Mesenchymal stem cell (in vitro differentiated cells and primary cell): ENCODE measurements at regions not wholly inside any gene's neighbourhood (a gene's known extent, or its start where the extent isn't known, plus 50 kb on each side); places are given as distances from the start of the nearest gene placed in this dataset.

Experiments
- DNase-seq: peaks from one replicate; pipeline ENCODE4 v3.0.0-alpha.2; 2013
- H2AFZ ChIP-seq: one replicate; pipeline ENCODE4 v1.6.1; 2013; ENCODE audit warnings: low read depth, mild to moderate bottlenecking, control low read depth, inconsistent platforms, low read length, moderate library complexity
- H2AK5ac ChIP-seq: 2 replicates; pipeline ENCODE4 v1.6.1; 2013; ENCODE audit warnings: low read length, moderate library complexity, mild to moderate bottlenecking, inconsistent platforms; ENCODE audit not compliant: severe bottlenecking
- H2BK120ac ChIP-seq: one replicate; pipeline ENCODE4 v1.6.1; 2013; ENCODE audit warnings: low read depth, mild to moderate bottlenecking, inconsistent platforms, low read length, moderate library complexity
- H2BK12ac ChIP-seq, 2 experiments: one replicate each; pipeline ENCODE4 v1.6.1; 2013; ENCODE audit warnings: inconsistent platforms in 2 of 2, low read length in 2 of 2, mild to moderate bottlenecking in 2 of 2, moderate library complexity in 2 of 2, control low read depth in 1 of 2
- H2BK15ac ChIP-seq: one replicate; pipeline ENCODE4 v1.6.1; 2013; ENCODE audit warnings: mild to moderate bottlenecking, low read depth, inconsistent platforms; ENCODE audit not compliant: poor library complexity, severe bottlenecking
- H2BK5ac ChIP-seq: 2 replicates; pipeline ENCODE4 v1.6.1; 2013; ENCODE audit warnings: low read depth, mild to moderate bottlenecking, low read length, control low read depth, inconsistent platforms; ENCODE audit not compliant: poor library complexity, severe bottlenecking
- H3K14ac ChIP-seq, 2 experiments: one replicate each; pipeline ENCODE4 v1.6.1; 2013; ENCODE audit warnings: inconsistent platforms in 2 of 2, low read length in 2 of 2, control low read depth in 1 of 2, mild to moderate bottlenecking in 1 of 2, moderate library complexity in 1 of 2
- H3K18ac ChIP-seq, 2 experiments: one replicate each; pipeline ENCODE4 v1.6.1; 2013; ENCODE audit warnings: inconsistent platforms in 2 of 2, low read length in 2 of 2, control low read depth in 1 of 2, low read depth in 1 of 2, mild to moderate bottlenecking in 1 of 2
- H3K23ac ChIP-seq, 2 experiments: one replicate each; pipeline ENCODE4 v1.6.1; 2013; ENCODE audit warnings: inconsistent platforms in 2 of 2, low read length in 2 of 2, mild to moderate bottlenecking in 2 of 2, moderate library complexity in 2 of 2, control low read depth in 1 of 2
- H3K27ac ChIP-seq: 2 replicates; pipeline ENCODE4 v1.5.1; 2013; ENCODE audit warnings: mild to moderate bottlenecking, moderate library complexity, low read length, control low read depth, inconsistent platforms; ENCODE audit not compliant: poor library complexity, severe bottlenecking
- H3K27me3 ChIP-seq, 2 experiments: 2 replicates each; pipeline versions ENCODE4 v1.6.1 to v1.7.0; 2013; ENCODE audit warnings: low read length in 2 of 2, mild to moderate bottlenecking in 2 of 2, moderate library complexity in 2 of 2, control low read depth in 1 of 2, inconsistent platforms in 1 of 2; ENCODE audit not compliant: control insufficient read depth in 1 of 2, insufficient read depth in 1 of 2
- H3K36me3 ChIP-seq, 2 experiments: 2 replicates each; pipeline versions ENCODE4 v1.6.1 to v1.7.0; 2013; ENCODE audit warnings: low read length in 2 of 2, control low read depth in 1 of 2, inconsistent platforms in 1 of 2, low read depth in 1 of 2, mild to moderate bottlenecking in 1 of 2; ENCODE audit not compliant: insufficient read depth in 2 of 2, control insufficient read depth in 1 of 2
- H3K4ac ChIP-seq, 2 experiments: one replicate each; pipeline ENCODE4 v1.6.1; 2013; ENCODE audit warnings: inconsistent platforms in 2 of 2, low read length in 2 of 2, mild to moderate bottlenecking in 2 of 2, moderate library complexity in 2 of 2, control low read depth in 1 of 2, low read depth in 1 of 2
- H3K4me1 ChIP-seq: 2 replicates; pipeline ENCODE4 v1.6.1; 2013; ENCODE audit warnings: low read depth, low read length, control low read depth; ENCODE audit not compliant: control insufficient read depth, insufficient read depth
- H3K4me2 ChIP-seq: 2 replicates; pipeline ENCODE4 v1.6.1; 2013; ENCODE audit warnings: low read length, mild to moderate bottlenecking, inconsistent platforms; ENCODE audit not compliant: poor library complexity, severe bottlenecking
- H3K4me3 ChIP-seq, 2 experiments: 2 replicates each; pipeline versions ENCODE4 v1.5.1 to v1.7.0; 2013; ENCODE audit warnings: low read length in 2 of 2, mild to moderate bottlenecking in 2 of 2, control low read depth in 1 of 2, low read depth in 1 of 2; ENCODE audit not compliant: insufficient read depth in 1 of 2
- H3K79me1 ChIP-seq: replicated peaks from 2 replicates; pipeline ENCODE4 v1.6.1; 2013; ENCODE audit warnings: mild to moderate bottlenecking, control low read depth, low read length, inconsistent platforms; ENCODE audit not compliant: poor library complexity, severe bottlenecking
- H3K9ac ChIP-seq: 2 replicates; pipeline ENCODE4 v1.7.0; 2013; ENCODE audit warnings: mild to moderate bottlenecking, low read length, moderate library complexity
- H3K9me3 ChIP-seq: 2 replicates; pipeline ENCODE4 v1.7.0; 2013; ENCODE audit warnings: mild to moderate bottlenecking, low read length; ENCODE audit not compliant: control insufficient read depth
- H4K8ac ChIP-seq: one replicate; pipeline ENCODE4 v1.6.1; 2013; ENCODE audit warnings: inconsistent platforms, mild to moderate bottlenecking, low read length, moderate library complexity
- H4K91ac ChIP-seq: one replicate; pipeline ENCODE4 v1.6.1; 2013; ENCODE audit warnings: mild to moderate bottlenecking, low read length, inconsistent platforms
- WGBS: methylation state at CpG from one replicate; pipeline ENCODE4 v1.1.7; 2013; ENCODE audit warnings: mixed read lengths; 5-methylcytosine and 5-hydroxymethylcytosine counted together

DNA sequence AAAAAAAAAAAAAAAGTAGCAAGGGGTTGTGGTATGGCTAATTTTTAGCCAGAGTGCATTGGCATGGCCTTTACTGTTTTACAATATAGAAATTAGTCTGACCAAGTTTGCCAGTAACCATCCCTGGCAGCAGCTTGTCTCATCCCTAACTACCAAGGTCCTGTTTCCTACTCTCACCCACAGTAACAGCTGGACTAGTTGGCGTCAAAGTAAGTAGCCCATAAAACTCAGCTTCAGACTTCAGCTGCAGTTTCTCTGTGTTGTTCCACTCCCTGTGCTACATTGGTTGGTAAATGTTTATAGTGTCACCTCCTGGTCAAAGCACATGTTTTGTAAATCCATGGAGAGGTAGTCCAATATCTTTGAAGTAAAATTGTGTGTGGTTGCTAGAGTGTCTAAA, 691.3 kb downstream of the ZPLD1 start:
- no peak overlapping the region for H2BK12ac ChIP-seq
- DNase-seq, result no peak
- no peak overlapping the region for H2BK5ac ChIP-seq
- H2AK5ac ChIP-seq, result no peak overlapping the region
- no peak overlapping the region for H3K4ac ChIP-seq
- no peak overlapping the region for H3K4me3 ChIP-seq
- no peak overlapping the region for H3K14ac ChIP-seq
- no peak overlapping the region for H3K9ac ChIP-seq
- H4K91ac ChIP-seq, result no peak overlapping the region
- H3K4me1 ChIP-seq, result no peaks in the 10 kb centered on the region
- H4K8ac ChIP-seq, result no peak overlapping the region
- H2AFZ ChIP-seq, result no peak overlapping the region
- H3K27ac ChIP-seq, result peak overlapping the region; percentile 57
- no peak overlapping the region for H3K23ac ChIP-seq
- H3K4me2 ChIP-seq, result no peak overlapping the region
- no peak overlapping the region for H3K18ac ChIP-seq
- H3K79me1 ChIP-seq, result no peaks in the 10 kb centered on the region
- no peaks in the 10 kb centered on the region for H3K36me3 ChIP-seq
- no peaks in the 10 kb centered on the region for H3K27me3 ChIP-seq
- H2BK15ac ChIP-seq, result no peak overlapping the region
- WGBS, result no CpG with 5 or more reads among the region's 1 CpG
- no peaks in the 10 kb centered on the region for H3K9me3 ChIP-seq
- no peak overlapping the region for H2BK120ac ChIP-seq

DNA sequence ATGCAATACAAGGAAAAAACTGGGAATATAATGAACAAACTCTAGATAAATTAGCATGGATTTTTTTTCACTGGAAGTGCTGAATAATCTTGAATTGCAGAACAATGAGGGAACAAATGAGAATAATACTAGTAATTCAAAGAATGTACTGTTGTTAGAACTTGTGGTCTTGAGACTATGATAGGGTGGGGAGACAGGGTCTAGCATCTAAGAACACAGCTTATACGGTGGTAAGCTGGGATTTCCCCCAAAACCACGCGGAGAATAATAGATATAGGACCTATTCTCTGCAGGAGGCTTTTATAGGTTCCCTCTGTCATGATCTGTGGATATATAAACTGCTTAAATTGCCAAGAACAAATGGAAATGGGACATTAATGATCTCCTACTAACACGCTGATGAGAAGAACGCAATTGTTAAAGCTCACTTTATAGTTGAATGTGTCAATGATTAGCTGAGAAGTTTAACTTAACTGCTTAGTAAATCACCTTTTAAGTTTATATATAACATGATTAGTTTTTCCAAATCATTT, 692.3 kb downstream of the ZPLD1 start:
- no peak overlapping the region for H3K4ac ChIP-seq
- H3K4me3 ChIP-seq, result no peak overlapping the region
- DNase-seq, result no peak
- 100% methylated on average over 1 of the region's 5 CpGs for WGBS
- no peaks in the 10 kb centered on the region for H3K27me3 ChIP-seq
- no peak overlapping the region for H2BK15ac ChIP-seq
- H3K36me3 ChIP-seq, result no peaks in the 10 kb centered on the region
- H3K14ac ChIP-seq, result no peak overlapping the region
- no peak overlapping the region for H2AFZ ChIP-seq
- no peak overlapping the region for H3K9ac ChIP-seq
- no peak overlapping the region for H2BK12ac ChIP-seq
- H3K9me3 ChIP-seq, result no peaks in the 10 kb centered on the region
- H3K23ac ChIP-seq, result no peak overlapping the region
- H3K79me1 ChIP-seq, result no peaks in the 10 kb centered on the region
- no peak overlapping the region for H2AK5ac ChIP-seq
- no peak overlapping the region for H3K4me2 ChIP-seq
- H3K27ac ChIP-seq, result peak overlapping the region; percentile 87
- H4K91ac ChIP-seq, result no peak overlapping the region
- no peaks in the 10 kb centered on the region for H3K4me1 ChIP-seq
- H3K18ac ChIP-seq, result no peak overlapping the region
- H2BK120ac ChIP-seq, result no peak overlapping the region
- no peak overlapping the region for H4K8ac ChIP-seq
- H2BK5ac ChIP-seq, result no peak overlapping the region

DNA sequence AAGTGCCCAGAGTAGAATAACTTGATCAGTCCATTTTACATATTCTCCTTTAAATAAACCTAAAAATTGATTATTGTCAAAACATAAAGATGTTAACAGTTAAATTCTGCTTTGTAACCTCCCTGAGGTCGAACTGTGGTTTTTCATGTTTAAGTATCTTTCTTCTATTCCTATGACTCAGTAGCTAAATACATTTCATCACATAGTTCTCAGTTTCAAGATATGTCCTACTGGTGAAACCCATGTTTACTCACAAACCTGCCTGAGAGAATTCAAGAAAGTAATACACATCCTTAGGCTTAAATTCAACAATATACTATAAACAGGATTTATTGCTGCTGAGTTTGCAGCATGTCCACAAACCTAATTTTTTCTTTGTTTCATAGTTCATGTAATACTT, 692.9 kb downstream of the ZPLD1 start:
- H3K18ac ChIP-seq, result no peak overlapping the region
- H3K23ac ChIP-seq, result no peak overlapping the region
- no peak overlapping the region for H4K91ac ChIP-seq
- no peak overlapping the region for H2AFZ ChIP-seq
- WGBS, result 40% methylated on average over 1 of the region's 1 CpG
- H2AK5ac ChIP-seq, result no peak overlapping the region
- H2BK120ac ChIP-seq, result no peak overlapping the region
- no peak overlapping the region for H2BK15ac ChIP-seq
- H3K4me1 ChIP-seq, result no peaks in the 10 kb centered on the region
- no peak overlapping the region for H2BK5ac ChIP-seq
- no peak for DNase-seq
- H4K8ac ChIP-seq, result no peak overlapping the region
- no peaks in the 10 kb centered on the region for H3K36me3 ChIP-seq
- no peaks in the 10 kb centered on the region for H3K79me1 ChIP-seq
- no peak overlapping the region for H3K4me3 ChIP-seq
- no peak overlapping the region for H3K14ac ChIP-seq
- H3K9me3 ChIP-seq, result no peaks in the 10 kb centered on the region
- no peak overlapping the region for H3K4ac ChIP-seq
- no peak overlapping the region for H2BK12ac ChIP-seq
- no peaks in the 10 kb centered on the region for H3K27me3 ChIP-seq
- no peak overlapping the region for H3K27ac ChIP-seq
- no peak overlapping the region for H3K9ac ChIP-seq
- H3K4me2 ChIP-seq, result no peak overlapping the region

DNA sequence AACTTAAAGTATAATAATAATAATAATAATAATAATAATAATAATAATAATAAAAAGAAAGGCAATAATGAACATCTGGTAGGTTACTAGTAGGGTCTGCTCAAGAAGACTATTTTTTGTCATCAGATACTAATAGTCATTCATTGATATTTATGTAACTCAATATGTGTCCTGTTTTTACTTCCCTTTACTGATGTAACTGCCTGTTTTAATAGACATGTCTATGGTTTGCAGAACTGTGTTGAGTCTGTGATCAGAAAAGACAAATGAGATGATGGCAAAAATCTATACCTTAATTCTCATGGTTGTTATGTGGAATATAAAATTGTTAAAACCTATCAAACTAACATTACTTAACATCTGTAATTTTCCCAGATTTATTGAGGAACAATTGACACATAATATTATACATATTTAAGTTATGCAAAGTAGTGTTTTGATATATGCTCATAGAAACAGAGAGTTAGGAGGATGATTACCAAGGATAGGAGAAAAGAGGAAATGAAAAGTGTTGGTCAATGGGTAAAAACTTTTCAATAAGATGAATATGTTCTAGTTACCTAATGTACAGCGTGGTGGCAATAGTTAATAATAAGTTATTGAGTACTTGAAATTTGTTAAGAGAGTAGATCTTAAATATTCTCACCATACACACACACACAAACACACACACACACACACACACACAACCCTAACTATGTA, 699.4 kb downstream of the ZPLD1 start:
- Histone ChIP-seq H2BK5ac (no peak overlapping the region), H3K27ac (no peak overlapping the region), H3K27me3 (no peaks in the 10 kb centered on the region), H2BK15ac (no peak overlapping the region), H3K4me1 (no peaks in the 10 kb centered on the region), H3K4ac (no peak overlapping the region), H3K9ac (no peak overlapping the region), H3K79me1 (no peaks in the 10 kb centered on the region), H2BK12ac (no peak overlapping the region), H3K18ac (no peak overlapping the region), H3K4me2 (no peak overlapping the region), H3K4me3 (no peak overlapping the region), H3K36me3 (no peaks in the 10 kb centered on the region), H2AFZ (no peak overlapping the region), H3K9me3 (no peaks in the 10 kb centered on the region), H3K23ac (no peak overlapping the region), H2BK120ac (no peak overlapping the region), H2AK5ac (no peak overlapping the region), H3K14ac (no peak overlapping the region), H4K8ac (no peak overlapping the region), H4K91ac (no peak overlapping the region)
- WGBS, result no CpG with 5 or more reads among the region's 1 CpG
- DNase-seq, result no peak
